ENCODE measurements at regions not wholly inside any gene's neighbourhood (a gene's known extent, or its start where the extent isn't known, plus 50 kb on each side); places are given as distances from the start of the nearest gene placed in this dataset.

GRCh38 chr12:126262829-126263228 is 1197.6 kb downstream of the AACS start:
- TF ChIP-seq CTCF (IDR thresholded peaks at IDR 0.05) (no peak), POLR2A (IDR thresholded peaks at IDR 0.05) (no peak)
